ENCODE measurements at regions not wholly inside any gene's neighbourhood (a gene's known extent, or its start where the extent isn't known, plus 50 kb on each side); places are given as distances from the start of the nearest gene placed in this dataset.

DNA sequence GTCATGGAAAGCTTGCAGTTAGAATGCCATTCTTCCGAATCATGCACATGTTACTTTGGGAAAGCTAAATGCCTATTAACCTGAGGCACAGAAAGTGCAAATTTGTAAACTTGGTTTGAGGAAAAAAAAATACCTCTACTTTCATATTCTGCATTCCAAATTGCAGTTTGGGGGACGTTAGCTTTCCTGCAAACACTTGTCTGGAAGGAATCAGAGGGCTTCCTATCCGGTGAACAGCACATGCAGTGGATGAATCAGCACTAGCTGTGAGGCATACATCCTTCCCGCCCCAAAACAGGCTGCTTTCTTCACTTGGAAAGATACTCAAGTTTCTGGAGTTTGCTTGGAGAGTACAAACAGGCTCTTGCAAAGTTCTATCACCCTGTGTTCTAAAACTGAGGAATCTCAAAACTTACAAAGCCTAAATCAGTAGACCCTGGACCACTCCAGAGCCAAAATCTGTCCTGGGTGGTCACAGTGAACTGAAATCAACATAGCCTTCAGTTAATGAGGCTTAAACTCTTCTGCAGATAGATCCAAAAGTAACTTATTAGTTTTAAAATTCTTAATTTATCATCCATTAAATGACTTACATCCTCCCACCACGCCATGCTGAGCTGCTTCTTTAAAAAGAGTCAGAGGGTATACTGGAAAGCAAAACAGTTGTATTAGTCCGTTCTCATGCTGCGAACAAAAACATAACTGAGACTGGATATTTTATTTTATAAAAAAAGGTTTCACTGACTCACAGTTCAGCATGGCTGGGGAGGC lies 802.3 kb upstream of the ARGLU1 start:
- DNase-seq: no peak

DNA sequence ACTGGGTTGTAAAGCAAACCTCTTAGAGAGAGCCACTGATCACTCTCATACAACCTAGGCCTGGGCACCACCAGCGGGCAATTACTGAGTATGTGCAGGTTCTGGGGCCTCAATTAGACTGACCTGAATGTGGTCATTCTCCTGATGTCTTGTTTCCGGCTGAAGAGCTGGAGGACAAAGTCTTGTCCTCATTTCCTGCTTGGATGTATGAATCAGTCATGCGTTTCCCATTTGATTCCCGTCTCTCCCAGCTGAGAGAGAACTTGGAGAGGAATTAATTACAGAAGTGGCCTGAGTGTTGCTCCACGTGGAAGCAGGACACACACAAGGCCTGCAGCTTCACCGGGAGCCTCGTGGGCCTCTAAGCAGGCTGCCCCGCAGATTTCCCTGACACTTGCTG lies 799.3 kb upstream of the ARGLU1 start:
- DNase-seq: no peak

DNA sequence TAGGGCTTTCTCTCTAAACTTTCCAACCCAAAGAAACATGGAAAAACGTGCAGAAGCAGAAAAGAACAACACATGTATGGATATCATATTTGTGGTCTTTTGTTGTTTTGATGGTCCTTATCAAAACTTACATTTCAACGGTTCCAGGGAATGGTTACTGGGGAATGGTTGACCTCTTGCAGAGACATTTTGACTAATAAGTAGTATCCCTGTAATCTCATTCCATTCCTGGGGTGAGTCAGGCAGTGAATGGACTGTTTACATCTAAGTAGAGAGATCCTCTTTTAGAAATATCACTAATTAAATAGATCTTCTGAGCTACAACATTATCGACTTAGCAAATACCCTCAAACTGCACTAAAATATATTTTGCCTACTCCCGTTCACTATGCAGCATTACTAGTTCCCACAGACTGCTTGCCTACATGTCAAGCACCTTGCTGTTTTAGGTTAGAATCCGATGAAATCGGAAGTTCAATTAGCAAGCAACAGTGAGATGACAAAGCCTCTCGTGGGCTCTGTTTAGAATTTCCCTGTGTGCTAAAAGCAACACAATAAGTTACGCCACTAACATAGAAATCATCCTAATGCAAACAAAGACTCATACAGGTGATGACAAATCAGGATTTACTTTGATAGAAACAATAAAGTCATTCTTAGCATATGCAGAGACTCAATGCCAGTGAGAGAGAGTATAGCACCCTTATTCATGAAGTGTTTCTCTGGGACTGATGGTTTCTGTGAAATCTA lies 797.7 kb upstream of the ARGLU1 start:
- no peak for DNase-seq

DNA sequence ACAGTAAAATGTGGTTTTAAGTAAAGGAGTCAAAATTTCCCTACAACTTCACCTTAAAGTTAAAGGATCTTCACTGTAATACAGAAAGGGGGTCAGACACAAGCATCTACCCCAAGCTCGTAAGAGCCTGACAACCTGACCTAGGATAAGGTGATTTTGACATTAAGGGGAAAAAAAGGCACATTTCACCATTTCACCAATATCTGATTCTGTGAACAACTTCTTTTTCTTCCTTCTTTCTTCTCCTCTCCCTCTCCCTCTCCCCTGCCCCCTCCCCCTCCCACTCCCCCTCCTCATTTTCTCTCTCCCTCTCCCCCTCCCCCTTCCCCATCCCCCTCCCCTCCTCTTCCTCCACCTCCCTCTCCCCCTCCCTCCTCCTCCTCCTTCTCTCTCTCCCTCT lies 796.7 kb upstream of the ARGLU1 start:
- DNase-seq: no peak

DNA sequence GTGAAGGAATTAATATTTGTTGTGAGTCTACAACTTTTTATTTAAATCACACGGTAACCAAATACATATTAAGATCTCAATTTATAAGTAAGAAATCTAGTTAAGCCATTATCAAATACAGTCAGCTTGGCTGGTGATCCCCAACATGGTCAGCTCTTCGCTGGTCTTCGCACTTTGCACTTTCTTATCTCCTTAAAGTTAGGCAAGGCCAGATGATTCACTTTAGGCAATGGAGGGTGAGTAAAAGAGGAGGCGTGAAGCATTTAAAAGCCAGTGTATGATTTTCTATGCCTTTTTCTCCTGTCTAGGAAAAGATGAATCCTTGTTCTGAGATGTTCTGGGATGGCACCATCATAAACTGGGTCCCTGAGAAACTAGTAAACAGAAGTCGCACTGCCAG lies 793.7 kb upstream of the ARGLU1 start:
- no peak for DNase-seq

DNA sequence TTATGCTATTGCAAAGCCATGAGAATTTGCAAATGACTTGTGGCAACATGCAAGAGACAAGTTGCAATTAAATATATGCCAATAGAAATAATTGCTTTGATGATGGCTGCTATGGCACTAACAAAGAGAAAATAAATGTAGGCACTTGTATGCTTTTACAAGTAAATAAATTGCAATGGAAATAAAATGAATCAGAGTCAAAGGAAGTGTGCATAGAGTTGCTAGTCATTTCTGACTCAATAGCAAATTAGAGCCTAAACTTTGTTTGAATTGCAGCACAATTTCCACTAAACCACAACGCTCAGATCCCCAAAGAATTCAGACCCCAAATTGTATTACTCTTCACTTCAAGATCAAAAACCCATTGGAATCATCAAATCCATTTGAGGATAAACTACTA lies 792.1 kb upstream of the ARGLU1 start:
- DNase-seq: no peak

DNA sequence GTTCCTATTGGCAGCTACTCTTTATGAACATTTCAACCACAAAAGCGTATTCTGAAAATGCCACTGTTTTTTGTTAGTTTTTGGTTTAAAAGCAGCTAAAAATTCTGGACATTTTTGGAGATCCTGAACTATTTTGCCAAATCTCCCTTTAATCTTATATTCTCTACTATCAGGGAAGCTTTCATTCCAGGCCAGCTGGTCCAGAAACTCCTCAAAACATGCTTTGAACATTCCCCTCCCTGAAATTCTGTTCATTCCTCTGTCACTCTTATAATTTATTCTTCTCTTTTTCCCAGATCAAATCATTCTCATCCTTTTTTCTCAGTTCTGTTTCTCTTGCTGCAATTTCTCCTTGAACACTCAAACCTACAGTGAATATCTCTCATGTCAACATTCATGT lies 790.9 kb upstream of the ARGLU1 start:
- no peak for DNase-seq

DNA sequence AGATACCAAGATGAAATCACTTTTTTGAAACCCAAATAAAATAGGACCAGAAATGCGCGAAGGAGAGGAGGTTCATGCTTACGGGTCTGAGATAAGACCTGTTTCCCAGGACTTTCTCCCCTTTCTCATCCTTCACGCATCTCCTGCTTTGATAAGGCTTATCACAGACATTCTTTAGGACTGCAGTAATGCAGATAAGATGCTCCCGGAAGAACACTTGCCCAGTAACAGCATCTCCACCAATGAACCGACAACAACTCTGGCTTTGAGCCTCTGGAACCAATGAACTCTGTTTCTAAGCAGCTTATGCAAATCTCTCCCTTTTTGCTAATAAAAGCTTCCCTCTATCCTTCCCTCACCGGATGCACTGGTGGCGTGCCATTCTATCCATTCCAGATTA lies 783.4 kb upstream of the ARGLU1 start:
- no peak for DNase-seq

DNA sequence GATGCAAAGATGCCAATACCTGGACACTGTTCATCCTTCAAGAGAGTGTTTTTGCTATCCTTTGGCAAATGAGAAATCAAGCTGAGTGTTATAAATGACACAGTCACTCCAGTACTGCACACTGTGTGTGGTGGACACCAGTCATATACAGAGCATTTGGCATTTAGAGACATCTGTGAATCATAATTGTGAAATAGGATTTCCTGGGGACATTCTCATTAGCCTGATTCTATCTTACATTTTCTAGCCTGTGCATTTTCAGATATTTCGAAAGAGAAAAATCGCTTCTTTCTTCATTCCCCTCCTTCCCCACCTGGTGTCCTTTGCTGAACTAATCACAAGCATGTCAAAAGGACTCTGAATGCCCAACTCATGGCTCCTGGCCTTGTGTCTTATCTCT lies 781.0 kb upstream of the ARGLU1 start:
- no peak for DNase-seq

DNA sequence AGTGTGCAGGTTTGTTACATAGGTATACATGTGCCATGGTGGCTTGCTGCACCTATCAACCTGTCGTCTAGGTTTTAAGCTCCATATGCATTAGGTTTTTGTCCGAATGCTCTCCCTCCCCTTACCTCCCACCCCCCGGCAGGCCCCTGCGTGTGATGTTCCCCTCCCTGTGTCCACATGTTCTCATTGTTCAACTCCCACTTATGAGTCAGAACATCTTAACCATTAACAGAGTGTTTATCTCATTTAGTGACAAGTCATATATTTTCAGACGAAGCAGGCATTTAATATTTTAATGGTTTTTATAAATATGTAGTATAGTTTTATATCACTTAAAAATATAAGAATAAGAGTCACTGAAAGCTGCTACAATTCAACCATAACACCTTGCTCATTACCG lies 780.5 kb upstream of the ARGLU1 start:
- DNase-seq: no peak

DNA sequence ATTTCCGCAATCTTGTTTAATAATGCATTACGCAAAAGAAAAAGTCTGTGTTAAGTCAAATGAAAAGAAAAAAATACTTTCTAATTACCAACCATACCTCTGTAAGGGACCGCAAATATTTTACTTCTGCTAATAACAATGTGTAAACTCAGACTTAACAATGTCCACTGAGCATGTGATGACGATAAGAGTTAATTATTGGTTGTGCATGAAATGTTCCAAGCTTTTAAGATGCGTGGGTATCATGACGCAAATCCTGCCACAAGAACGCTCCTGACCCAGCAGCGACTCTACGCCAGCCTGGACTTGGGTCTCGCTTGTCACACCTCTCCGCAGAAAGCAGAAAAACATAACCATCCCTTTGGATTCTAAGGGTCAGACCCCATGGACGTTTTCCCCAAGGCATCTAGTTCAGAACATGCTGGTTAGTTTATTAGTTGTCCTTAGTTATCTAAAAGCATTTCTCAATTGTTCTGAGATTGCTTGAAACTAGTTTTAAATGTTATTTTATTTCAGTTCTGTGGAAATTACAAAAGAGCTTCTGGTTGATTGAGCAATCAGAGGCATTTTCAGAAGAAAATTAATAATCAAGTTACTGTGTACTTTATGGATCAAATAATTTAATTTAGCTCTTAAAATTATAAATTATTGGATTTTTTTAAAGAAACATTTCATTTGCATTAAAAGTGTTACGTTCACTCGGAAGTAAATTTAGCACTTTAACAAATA lies 779.9 kb upstream of the ARGLU1 start:
- no peak for DNase-seq

DNA sequence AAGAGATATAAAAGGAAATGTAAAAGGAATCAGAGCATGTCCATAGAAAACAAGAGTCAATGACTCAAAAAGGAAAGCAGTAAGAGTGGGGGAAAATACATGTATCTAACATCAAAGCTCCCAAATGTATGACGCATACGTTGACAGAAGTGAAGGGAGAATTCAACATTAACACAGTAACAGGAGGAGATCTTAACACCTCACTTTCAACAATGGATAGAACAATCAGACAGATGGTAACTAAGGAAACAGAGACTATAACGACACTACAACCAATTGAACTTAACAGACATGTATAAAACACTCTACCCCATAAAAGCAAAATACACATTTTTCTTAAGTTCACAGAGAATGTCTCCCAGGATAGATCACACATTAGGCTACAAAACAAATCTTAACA lies 774.8 kb upstream of the ARGLU1 start:
- DNase-seq: no peak

DNA sequence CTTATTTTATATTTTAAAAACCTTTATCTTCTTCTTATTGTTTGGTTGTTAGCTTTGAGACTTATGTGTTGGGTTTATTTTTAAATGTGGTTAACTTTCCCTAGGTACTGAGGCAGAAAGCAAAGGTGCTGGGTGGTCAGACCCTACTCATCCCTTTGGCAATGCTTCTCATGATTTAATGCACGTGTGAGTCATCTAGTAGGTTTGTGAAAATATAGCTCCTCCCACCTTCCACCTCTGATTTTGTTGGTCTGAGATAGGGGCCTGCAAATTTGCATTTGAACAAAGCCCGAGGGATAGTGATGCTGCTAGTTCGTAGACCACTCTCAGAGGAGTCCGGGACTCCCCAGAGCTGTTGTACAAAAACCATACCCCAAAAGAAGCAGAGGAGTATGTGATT lies 771.3 kb upstream of the ARGLU1 start:
- DNase-seq: no peak

DNA sequence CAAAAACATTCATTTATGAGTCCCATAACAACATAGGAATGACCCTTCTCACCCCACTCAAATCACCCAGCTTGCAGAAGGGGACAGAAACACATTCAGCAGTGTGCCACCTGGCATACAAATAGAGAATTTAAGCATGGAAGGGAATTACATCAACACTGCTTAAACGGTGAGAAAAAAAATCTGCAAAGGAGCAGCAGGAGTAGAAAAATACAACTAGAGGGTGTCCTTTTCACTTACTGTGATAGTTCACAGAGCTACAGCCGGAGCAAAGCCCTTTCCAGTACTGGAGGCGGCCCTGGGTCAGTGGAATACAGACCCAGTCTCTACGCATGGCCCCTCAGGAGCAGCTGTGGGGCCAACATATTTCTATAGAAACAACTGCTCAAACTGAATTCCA lies 764.3 kb upstream of the ARGLU1 start:
- no peak for DNase-seq

DNA sequence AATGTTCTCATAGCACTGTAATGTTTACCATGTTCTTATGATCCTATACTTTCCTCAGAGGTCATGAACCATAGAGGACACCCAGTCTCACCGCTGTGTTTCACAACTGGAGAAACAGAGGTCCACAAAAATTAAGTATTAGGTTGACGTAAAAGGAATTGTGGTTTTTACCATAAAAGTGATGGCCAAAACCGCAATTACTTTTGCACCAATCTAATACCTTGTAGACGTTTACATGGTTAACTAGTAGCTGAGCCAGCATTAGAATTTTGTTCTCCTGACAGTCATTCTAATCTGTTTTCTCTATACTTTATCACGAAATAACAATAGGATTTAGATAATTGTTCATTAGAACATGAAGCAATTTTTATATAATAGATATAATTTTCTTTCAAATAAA lies 763.4 kb upstream of the ARGLU1 start:
- no peak for DNase-seq

DNA sequence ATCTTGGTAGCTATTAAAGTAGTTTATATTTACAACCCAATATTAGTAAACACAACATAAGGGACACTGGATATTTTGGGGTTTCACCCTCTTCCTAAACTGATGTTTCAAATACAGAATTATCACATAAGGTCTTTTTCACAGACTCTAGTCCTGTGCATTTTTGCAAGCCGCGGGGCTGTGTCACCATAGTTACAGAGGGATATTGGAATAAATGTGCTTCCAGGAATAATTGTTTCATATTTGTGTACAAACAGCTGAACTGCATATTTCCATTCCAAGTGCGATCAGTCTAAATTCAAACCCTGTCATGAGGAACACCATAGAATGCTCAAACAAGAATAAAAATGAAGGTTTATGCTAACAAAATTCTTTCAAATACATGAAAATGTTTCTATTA lies 762.5 kb upstream of the ARGLU1 start:
- no peak for DNase-seq

DNA sequence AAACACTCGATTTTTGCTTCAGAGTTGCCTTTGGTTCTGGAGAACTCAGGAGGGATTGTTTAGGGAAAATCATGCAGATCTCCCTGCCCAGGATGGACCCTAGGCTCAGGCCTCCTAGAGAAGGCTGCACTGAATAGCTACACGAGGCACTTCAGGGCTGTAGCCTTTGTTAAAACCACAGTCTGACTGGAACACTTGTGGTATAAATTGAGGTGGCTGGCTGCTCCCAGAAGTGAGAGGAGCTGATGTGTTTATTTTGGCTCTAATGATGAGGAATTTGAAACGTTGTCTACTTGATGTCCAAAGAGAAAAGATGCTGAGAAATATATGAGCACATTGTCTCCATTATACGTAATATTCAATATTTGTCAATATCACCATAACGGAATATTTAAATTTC lies 762.1 kb upstream of the ARGLU1 start:
- no peak for DNase-seq

DNA sequence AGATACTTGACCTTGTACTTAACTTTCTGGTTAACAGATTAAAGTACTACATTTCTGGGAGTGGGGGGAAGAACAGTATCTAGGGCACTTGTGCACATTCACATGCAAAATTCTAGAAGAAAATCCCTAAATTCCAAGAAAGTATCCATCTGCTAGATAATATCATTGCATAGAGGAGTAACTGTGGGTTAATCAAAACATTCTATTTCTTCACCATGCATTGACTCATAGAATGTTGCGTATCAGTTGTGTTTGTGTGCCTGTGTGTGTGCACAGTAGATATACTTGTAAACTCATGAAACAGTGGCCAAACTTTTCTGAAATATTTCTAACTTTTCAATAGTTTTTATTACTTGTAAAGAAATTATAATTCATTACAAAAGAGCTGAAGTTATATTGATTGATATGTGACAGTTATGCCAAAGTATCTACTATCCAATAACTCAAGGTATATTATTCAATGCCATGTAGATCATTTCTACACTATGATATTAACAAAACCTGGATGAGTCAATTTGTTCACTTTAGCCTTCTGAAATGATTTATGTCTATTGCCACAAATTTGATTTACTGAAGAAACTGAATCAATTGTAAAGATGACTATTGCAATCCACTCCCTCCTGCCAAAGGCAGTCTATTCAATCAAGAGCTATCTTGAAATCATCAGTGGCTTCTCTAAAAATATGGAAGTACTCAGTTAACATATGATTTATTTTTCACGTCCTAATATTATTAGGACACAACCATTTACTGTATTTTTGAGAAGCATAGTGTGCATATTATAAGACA lies 756.7 kb upstream of the ARGLU1 start:
- DNase-seq: no peak

DNA sequence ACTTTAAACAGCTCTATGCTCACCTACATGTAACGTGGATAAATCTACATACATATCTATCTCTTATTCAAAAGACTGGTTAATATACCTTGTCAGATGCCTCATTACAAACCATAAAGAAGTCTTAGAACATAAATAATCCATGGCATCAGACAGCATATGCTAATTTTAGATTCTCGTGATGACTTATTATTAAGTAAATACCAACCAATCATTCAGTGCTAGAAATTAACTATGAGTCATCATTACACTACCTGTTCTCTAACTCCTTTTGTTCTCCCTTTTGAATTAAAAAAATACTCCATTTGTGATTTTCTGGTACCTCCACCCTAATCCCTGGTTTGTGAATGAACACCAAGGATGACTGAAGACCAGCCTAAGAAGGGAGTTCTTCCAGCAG lies 754.3 kb upstream of the ARGLU1 start:
- DNase-seq: no peak

DNA sequence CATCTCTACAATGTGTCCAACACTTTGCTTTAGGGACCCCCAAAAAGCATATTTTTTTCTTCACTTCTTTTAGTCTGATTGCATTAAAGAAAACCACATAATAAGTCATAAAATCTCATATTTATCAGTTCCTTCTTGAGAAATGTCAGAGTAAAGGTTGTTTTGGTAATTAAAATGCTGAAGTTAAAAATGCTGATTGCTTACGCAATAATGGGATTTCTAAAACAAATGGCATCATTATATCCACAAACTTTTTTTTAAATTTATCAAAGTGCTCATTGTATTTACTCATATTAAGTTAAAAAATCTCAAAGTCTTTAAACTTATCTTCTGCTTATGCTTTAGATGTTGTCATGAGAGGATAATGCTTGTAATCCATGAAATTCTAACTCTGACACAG lies 737.2 kb upstream of the ARGLU1 start:
- no peak for DNase-seq

DNA sequence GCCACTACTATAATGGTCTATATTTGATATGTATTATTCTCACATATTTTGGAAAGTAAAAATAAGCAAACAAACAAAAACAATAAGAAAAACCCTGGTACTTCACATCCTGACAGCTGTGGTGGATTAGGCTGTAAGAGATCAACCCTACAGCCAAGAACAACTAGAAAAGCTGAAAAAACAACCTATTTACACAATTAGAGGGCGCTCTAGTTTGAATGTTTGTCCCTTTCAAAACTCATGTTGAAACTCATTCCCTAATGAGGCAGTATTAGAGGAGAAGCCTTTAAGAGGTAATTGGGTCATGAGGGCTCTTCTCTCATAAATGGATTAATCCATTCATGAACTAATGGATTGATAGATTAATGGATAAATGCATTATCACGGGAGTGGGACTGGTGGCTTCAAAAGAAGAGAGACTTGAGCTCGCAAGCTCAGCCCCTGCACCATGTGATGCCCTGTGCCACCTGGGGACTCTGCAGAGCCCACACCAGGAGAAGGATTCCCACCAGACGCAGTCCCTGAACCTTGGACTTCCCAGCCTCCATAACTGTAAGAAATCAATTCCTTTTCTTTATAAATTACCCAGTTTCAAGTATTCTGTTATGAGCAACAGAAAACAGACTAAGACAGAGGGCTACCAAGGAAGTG lies 733.9 kb upstream of the ARGLU1 start:
- DNase-seq: no peak

DNA sequence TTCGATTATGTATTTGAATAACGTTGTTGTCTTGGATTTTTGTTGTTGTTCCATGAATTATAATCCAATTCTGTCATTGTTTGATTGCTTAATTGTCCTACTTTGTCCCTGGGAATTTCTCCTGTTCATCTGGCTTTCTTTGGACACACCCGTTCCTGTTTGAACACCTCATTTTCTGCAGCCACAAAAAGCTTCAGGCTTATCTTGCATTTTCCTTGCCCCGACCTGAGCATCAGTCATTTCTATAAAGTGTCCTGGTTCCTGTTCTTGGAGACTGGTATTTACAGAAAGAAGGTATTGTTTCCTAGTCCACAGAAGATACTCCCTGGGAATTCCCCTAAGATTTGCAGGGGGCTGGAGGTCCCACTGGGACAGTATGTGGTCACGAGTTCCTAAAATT lies 731.8 kb upstream of the ARGLU1 start:
- no peak for DNase-seq

DNA sequence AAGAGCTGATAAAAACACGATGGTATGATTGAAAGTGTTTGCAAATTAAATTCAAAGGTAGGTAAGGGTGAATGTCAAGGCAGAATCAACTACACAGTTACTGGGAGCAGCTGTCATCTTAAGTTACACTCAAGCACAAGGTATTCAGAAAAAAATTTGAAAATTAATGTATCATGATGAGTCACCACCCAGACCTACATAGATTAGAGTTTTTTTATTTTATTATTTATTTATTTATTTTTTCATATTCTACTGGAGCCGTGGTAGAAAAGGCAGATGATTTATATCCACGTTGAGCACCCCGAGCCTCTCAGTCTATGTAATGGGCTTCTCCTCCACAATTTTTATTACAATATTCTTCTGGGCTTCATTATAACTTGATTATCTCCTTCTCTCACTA lies 728.9 kb upstream of the ARGLU1 start:
- no peak for DNase-seq
